B cell (primary cell): ENCODE measurements at regions not wholly inside any gene's neighbourhood (a gene's known extent, or its start where the extent isn't known, plus 50 kb on each side); places are given as distances from the start of the nearest gene placed in this dataset.

Experiments
- ATAC-seq: fragments of 200-7000 bp; cut with Tn5 transposase; one replicate; pipeline ENCODE4 v1.10.0; 2021; ENCODE audit warnings: low read depth, mild to moderate bottlenecking, moderate number of reproducible peaks, moderate library complexity
- CTCF ChIA-PET: fragments of 350-600 bp; sonication (Branson Sonifier 250); formaldehyde crosslinking; loops from one replicate; lab custom pipeline; 2021; ENCODE audit warnings: antibody characterized with exemption, inconsistent platforms; lab: Charles Lee
- POLR2A ChIA-PET: fragments of 350-600 bp; sonication (Branson Sonifier 250); formaldehyde crosslinking; loops from one replicate; lab custom pipeline; 2021; ENCODE audit warnings: antibody characterized with exemption; lab: Charles Lee
- DNase-seq: peaks from one replicate; pipeline ENCODE4 v3.0.0; 2013
- H2AFZ ChIP-seq: 2 replicates; pipeline ENCODE4 v1.6.1; 2012; ENCODE audit warnings: mild to moderate bottlenecking, low read depth, low read length; ENCODE audit not compliant: insufficient read depth, poor library complexity, severe bottlenecking
- H3K27ac ChIP-seq, 2 donors: 1 replicate in 1 of 2; 2 replicates in 1 of 2; pipeline ENCODE4 v1.5.1; 2012 to 2013; ENCODE audit warnings: low read length in 2 of 2, mild to moderate bottlenecking in 2 of 2, moderate library complexity in 1 of 2
- H3K27me3 ChIP-seq, 4 experiments: fragments of 200-600 bp in 1 of 4; sonication (generic) in 1 of 4; replicated peaks in 1 of 4; 1 replicate in 2 of 4; 2 replicates in 2 of 4; pipeline versions ENCODE4 v1.6.1 to v1.7.0; 2013 to 2016; ENCODE audit warnings: low read length in 3 of 4, mild to moderate bottlenecking in 2 of 4, mixed read lengths in 1 of 4, moderate library complexity in 1 of 4; ENCODE audit not compliant: insufficient read depth in 4 of 4, control insufficient read depth in 3 of 4; ENCODE audit errors: control extremely low read depth in 1 of 4
- H3K36me3 ChIP-seq, 2 experiments: replicated peaks in 1 of 2; 1 replicate in 1 of 2; 2 replicates in 1 of 2; pipeline versions ENCODE4 v1.6.1 to v1.7.1; 2013; ENCODE audit warnings: low read length in 1 of 2; ENCODE audit not compliant: insufficient read depth in 2 of 2, control insufficient read depth in 1 of 2; ENCODE audit errors: control extremely low read depth in 1 of 2, extremely low read depth in 1 of 2
- H3K4me1 ChIP-seq, 2 donors: fragments of 200-600 bp in 1 of 2; sonication (generic) in 1 of 2; 1 replicate in 1 of 2; 2 replicates in 1 of 2; pipeline versions ENCODE4 v1.5.1 to v1.6.1; 2013 to 2017; ENCODE audit warnings: low read length in 2 of 2; ENCODE audit not compliant: control insufficient read depth in 2 of 2, insufficient read depth in 2 of 2
- H3K4me2 ChIP-seq: replicated peaks from 2 replicates; pipeline ENCODE3; 2012; ENCODE audit warnings: mild to moderate bottlenecking, low read depth, low read length; ENCODE audit not compliant: poor library complexity, severe bottlenecking
- H3K4me3 ChIP-seq, 5 experiments: fragments of 200-600 bp in 1 of 5; sonication (generic) in 1 of 5; 1 replicate in 3 of 5; 2 replicates in 2 of 5; pipeline versions ENCODE4 v1.5.1 to v1.7.0; 2011 to 2016; ENCODE audit warnings: low read length in 4 of 5, mild to moderate bottlenecking in 4 of 5, low read depth in 2 of 5, control low read depth in 1 of 5, moderate library complexity in 1 of 5; ENCODE audit not compliant: insufficient read depth in 1 of 5; ENCODE audit errors: control extremely low read depth in 1 of 5, extremely low read depth in 1 of 5
- H3K79me2 ChIP-seq: fragments of 200-600 bp; sonication (generic); one replicate; pipeline ENCODE4 v1.6.0; 2016; ENCODE audit warnings: low read length; ENCODE audit not compliant: control insufficient read depth, insufficient read depth
- H3K9ac ChIP-seq: fragments of 200-600 bp; sonication (generic); 2 replicates; pipeline ENCODE4 v1.6.1; 2017; ENCODE audit warnings: mild to moderate bottlenecking, low read length, moderate library complexity
- H3K9me3 ChIP-seq, 3 donors: one replicate each; pipeline versions ENCODE4 v1.6.1 to v1.7.1; 2013; ENCODE audit warnings: low read length in 2 of 3; ENCODE audit not compliant: control insufficient read depth in 2 of 3, insufficient read depth in 1 of 3; ENCODE audit errors: control extremely low read depth in 1 of 3
- H4K20me1 ChIP-seq: 2 replicates; pipeline ENCODE4 v1.6.0; 2012; ENCODE audit warnings: mild to moderate bottlenecking, low read length; ENCODE audit not compliant: insufficient read depth, control insufficient read depth, poor library complexity, severe bottlenecking
- H3K27ac Mint-ChIP-seq: one replicate; pipeline ENCODE4 v1.8.0; 2021; ENCODE audit warnings: mixed read lengths
- H3K27me3 Mint-ChIP-seq: one replicate; pipeline ENCODE4 v1.8.0; 2021; ENCODE audit warnings: mixed read lengths
- H3K4me1 Mint-ChIP-seq: one replicate; pipeline ENCODE4 v1.8.0; 2021; ENCODE audit warnings: mixed read lengths
- H3K4me3 Mint-ChIP-seq: one replicate; pipeline ENCODE4 v1.8.0; 2021; ENCODE audit warnings: mixed read lengths
- H3K9me3 Mint-ChIP-seq: one replicate; pipeline ENCODE4 v1.8.0; 2022; ENCODE audit warnings: mixed read lengths; ENCODE audit not compliant: insufficient read depth
- EZH2 ChIP-seq: IDR thresholded peaks from 2 replicates; pipeline ENCODE4 v1.6.1; 2012; ENCODE audit warnings: borderline replicate concordance, low read depth, mild to moderate bottlenecking, moderate library complexity, low read length; ENCODE audit not compliant: insufficient read depth, poor library complexity, severe bottlenecking
- WGBS: methylation state at CpG from one replicate; pipeline ENCODE4 v1.1.5; 2013; ENCODE audit warnings: missing lambda C conversion rate; ENCODE audit not compliant: insufficient coverage; 5-methylcytosine and 5-hydroxymethylcytosine counted together
- intact Hi-C: fragments of 100-400 bp; cut with micrococcal nuclease; formaldehyde crosslinking; loops from one replicate; pipeline ENCODE4 v1.10.0; 2022
- TF ChIP-seq, protein P1 (sequence below): fragments of 200-600 bp; IDR thresholded peaks from one replicate; pipeline ENCODE4 v1.8.0; 2022; ENCODE audit warnings: antibody characterized with exemption, mild to moderate bottlenecking

DNA sequence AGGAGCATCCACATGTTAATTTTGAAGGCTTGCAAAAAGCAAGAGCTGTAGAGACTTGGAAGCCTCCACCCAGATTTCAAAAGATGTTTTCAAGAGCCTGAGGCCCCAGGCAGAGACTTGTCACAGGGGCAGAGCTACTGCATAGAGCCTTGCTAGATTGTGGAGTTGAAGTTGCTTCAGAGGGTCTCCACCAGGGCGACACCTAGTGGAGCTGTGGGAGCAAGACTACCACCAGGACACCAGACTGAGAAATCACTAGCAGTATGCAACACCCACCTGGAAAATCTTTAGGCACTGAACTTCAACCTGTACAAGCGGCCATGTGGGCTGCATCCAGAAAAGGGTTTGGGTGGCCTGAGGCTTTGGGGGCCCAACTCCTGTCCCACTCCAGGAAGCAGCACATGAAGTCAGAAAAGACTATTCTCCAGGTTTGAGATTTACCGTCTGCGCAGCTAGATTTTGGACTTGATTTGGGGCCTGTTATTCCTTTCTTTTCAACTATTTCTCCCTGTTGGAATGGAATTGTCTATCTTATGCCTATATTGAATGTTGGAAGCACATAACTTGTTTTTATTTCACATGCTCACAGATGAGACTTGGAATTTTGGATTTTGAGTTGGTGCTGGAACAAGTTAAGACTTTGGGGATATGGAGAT lies 508.6 kb downstream of the FLRT2 start:
- WGBS = 31% methylated on average over 2 of the region's 4 CpGs
- Mint-ChIP-seq H3K4me1 (no peaks in the 10 kb centered on the region), H3K27me3 (no peaks in the 10 kb centered on the region), H3K27ac (no peak overlapping the region), H3K9me3 (no peaks in the 10 kb centered on the region), H3K4me3 (no peak overlapping the region)
- Histone ChIP-seq H3K4me3 (no peak overlapping the region), H3K9me3 (no peaks in the 10 kb centered on the region), H3K27me3 (no peaks in the 10 kb centered on the region), H3K27ac (no peak overlapping the region), H3K9ac (no peak overlapping the region), H3K4me1 (no peaks in the 10 kb centered on the region), H3K4me2 (no peak overlapping the region), H2AFZ (no peak overlapping the region), H3K36me3 (no peaks in the 10 kb centered on the region), H4K20me1 (no peaks in the 10 kb centered on the region), H3K79me2 (no peaks in the 10 kb centered on the region)
- TF ChIP-seq, protein P1, sequence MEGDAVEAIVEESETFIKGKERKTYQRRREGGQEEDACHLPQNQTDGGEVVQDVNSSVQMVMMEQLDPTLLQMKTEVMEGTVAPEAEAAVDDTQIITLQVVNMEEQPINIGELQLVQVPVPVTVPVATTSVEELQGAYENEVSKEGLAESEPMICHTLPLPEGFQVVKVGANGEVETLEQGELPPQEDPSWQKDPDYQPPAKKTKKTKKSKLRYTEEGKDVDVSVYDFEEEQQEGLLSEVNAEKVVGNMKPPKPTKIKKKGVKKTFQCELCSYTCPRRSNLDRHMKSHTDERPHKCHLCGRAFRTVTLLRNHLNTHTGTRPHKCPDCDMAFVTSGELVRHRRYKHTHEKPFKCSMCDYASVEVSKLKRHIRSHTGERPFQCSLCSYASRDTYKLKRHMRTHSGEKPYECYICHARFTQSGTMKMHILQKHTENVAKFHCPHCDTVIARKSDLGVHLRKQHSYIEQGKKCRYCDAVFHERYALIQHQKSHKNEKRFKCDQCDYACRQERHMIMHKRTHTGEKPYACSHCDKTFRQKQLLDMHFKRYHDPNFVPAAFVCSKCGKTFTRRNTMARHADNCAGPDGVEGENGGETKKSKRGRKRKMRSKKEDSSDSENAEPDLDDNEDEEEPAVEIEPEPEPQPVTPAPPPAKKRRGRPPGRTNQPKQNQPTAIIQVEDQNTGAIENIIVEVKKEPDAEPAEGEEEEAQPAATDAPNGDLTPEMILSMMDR = peak; percentile 64
- TF ChIP-seq EZH2 = no peak
- ATAC-seq (peak; percentile 39), DNase-seq (peak; percentile 25)
- intact Hi-C loops = loop anchor here (5.0 kb wide), 1 partner anchor 181 kb away; no protein-coding TSS in a partner anchor
- ChIA-PET POLR2A (no interaction called here), CTCF (interaction anchor here (0.7 to 1.3 kb wide), 4 partner anchors 9 to 21 kb away, joined by 3 to 5 read pairs (median 4); no protein-coding TSS in a partner anchor)

DNA sequence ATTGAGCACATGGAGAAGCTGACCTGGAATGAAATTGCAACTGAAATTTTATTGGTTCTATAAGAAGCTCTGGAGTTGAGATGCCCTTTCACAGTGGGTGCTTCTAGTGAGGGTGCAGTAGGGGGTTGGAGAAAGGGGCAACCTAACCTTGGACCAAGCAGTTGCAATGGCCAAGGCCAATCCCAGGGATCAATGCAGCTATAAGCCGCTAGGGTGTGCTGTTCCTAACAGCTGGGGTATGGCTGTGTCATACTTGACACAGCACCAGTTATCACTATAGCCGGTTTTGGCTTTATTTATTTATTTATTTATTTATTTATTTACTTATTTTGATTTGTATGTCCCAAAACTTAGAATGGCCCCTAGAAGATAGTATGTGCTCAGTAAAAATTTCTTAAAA lies 505.9 kb downstream of the FLRT2 start:
- Mint-ChIP-seq H3K4me3 (no peak overlapping the region), H3K9me3 (no peaks in the 10 kb centered on the region), H3K4me1 (no peaks in the 10 kb centered on the region), H3K27me3 (no peaks in the 10 kb centered on the region), H3K27ac (no peak overlapping the region)
- H3K9ac ChIP-seq = no peak overlapping the region
- H3K4me2 ChIP-seq = no peak overlapping the region
- intact Hi-C loops = loop anchor here (5.0 kb wide), 1 partner anchor 179 kb away; no protein-coding TSS in a partner anchor
- WGBS = no CpG with 5 or more reads among the region's 2 CpGs
- ATAC-seq = no peak
- no peaks in the 10 kb centered on the region for H3K79me2 ChIP-seq
- no peak overlapping the region for H3K4me3 ChIP-seq
- CTCF ChIA-PET = interaction anchor here (0.7 to 1.0 kb wide), 2 partner anchors 11 to 14 kb away, joined by 3 to 4 read pairs; no protein-coding TSS in a partner anchor
- no peak overlapping the region for H2AFZ ChIP-seq
- TF ChIP-seq EZH2 = no peak
- TF ChIP-seq, protein P1 = no peak
- no peaks in the 10 kb centered on the region for H3K36me3 ChIP-seq
- POLR2A ChIA-PET = no interaction called here
- DNase-seq = no peak
- H3K27me3 ChIP-seq = no peaks in the 10 kb centered on the region
- no peak overlapping the region for H3K27ac ChIP-seq
- H3K9me3 ChIP-seq = no peaks in the 10 kb centered on the region
- no peaks in the 10 kb centered on the region for H3K4me1 ChIP-seq
- no peaks in the 10 kb centered on the region for H4K20me1 ChIP-seq
